ENCODE measurements at regions not wholly inside any gene's neighbourhood (a gene's known extent, or its start where the extent isn't known, plus 50 kb on each side); places are given as distances from the start of the nearest gene placed in this dataset.
A peak's percentile ranks its signal among the peaks of the same experiment; 100 is the strongest.

DNA sequence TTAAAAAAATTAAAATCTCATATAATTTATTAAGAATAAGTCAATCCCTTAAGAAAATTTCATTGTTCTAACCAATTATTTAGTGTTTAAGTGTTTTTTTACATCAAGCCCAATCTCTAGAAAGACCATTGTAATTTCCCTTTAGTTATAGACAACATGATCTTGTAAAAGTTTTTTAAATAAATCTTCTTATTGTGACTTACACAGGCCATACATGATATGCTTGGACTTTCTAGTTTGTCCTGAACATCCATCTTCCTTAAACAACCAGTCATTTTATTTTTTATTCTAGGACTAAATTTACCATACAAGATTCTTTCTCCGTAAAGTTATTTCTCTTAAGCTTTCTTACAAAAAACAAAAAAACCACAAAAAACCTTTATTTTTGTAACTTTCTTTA, 126.5 kb upstream of the MAST4 start:
- FAIRE-seq = no peak
- no peak for DNase-seq (ENCODE audit: low spot score)

DNA sequence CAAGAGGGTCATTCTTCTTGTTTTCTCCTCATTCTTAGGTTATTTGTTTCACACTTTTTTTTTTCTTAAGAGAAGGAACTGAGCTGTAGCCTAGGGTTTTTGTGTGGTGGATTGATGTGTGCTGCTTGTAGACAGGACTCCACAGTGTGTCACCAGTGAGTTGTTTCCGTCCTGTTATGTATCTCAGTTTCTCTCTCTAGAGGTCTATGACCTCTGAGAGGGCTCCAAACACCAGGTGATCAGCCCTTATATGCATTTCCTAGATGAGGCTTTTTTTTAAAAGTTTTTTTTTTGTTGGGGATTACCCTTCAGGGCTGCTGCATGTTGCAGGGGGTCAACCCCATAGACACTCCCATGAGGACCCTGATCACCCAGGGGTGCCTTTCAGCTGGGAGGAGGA, 124.2 kb upstream of the MAST4 start:
- no peak for DNase-seq (ENCODE audit: low spot score)
- FAIRE-seq = no peak

DNA sequence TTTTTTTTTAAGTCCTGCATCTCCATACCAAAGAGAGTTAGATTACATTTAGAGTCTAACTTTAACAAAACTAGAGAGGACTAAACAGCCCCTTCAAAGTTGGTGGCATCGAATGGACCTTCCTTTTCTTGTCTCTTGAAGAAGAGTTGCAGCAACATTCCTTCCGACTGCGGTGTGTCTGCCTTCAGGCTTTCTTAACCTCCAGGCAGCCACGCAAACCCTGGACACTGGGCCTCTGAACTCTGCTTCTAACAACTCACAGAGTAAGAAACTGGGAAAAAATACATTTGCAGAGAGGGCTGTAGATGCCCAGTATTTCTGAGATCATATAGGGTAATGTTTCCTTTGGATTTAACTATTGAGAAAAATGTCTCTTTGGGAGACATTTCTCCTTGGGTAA, 120.5 kb upstream of the MAST4 start:
- no peak for FAIRE-seq
- no peak for DNase-seq (ENCODE audit: low spot score)

DNA sequence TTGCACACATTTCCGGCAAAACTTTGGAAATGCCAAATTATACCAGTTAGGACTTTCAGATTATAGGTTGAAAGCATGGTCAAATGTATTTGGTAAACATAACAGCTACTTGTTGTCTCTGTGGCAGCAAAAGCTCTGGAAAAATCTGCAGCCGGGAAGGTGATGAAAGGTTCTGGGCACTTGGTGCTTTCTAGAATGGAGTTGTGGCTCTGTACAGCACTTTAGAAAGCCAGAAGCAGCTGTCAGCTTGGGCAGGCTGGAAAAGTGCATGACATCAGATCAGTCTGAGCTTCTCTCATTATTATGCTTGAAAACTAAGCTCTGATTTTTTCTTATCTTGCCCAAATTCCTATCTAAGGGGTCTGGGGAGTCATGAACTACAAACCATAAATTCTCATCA, 118.6 kb upstream of the MAST4 start:
- FAIRE-seq (no peak), DNase-seq (ENCODE audit: low spot score) (no peak)

DNA sequence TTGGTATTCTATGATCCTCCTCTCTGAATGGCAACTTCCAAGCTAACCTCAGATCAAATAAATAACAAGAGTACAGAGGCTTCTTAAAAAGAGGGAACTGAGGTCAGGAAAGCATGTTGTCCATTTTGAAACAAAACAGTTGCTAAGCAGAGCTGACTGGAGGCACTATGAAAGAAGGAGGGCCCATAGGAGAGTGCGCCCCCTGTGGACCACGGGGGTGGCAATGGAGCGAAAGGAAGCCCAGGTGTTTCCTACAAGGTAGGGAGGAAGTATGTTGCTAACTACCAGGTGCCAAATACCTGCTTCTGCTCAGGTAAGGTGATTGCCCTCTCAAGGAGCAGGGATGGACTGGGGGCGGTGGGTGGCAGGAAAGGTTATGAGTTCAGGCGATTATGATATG, 101.8 kb upstream of the MAST4 start:
- FAIRE-seq = no peak
- no peak for DNase-seq (ENCODE audit: low spot score)

DNA sequence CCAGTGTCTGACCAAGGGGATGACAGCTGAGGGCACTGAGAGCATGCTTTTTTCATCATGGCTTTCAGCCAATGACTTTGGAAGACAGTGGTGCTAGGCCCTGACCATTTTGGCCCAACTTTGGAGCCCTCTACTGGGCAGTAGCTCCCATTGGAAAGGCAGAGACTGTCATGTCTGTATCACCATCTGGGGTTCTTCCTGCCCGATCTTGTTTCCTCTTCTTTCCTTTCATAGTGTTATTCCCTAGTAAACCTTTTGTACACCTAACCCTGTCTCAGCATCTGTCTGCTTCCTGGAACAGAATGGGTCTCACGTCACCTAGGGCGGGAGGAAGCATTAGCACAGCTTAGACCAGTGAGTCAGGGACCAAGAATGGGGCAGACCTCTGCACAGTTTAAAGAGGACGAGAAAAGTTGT, 97.4 kb upstream of the MAST4 start:
- DNase-seq (ENCODE audit: low spot score) (no peak), FAIRE-seq (no peak)

DNA sequence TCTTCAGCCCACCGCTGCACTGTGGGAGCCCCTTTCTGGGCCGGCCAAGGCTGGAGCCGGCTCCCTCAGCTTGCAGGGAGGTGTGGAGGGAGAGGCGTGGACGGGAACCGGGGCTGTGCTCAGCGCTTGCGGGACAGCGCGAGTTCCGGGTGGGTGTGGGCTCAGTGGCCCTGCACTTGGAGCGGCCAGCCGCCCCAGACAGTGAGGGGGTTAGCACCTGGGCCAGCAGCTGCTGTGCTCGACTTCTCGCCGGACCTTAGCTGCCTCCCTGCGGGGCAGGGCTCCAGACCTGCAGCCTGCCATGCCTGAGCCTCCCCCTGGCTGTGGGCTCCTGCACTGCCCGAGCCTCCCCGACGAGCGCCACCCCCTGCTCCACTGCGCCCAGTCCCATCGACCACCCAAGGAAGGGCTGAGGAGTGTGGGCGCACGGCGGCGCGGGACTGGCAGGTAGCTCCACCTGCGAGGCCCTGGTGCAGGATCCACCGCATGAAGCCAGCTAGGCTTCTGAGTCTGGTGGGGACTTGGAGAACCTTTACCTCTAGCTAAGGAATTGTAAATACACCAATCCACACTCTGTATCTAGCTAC, 92.9 kb upstream of the MAST4 start:
- no peak for FAIRE-seq
- DNase-seq (ENCODE audit: low spot score) = no peak

DNA sequence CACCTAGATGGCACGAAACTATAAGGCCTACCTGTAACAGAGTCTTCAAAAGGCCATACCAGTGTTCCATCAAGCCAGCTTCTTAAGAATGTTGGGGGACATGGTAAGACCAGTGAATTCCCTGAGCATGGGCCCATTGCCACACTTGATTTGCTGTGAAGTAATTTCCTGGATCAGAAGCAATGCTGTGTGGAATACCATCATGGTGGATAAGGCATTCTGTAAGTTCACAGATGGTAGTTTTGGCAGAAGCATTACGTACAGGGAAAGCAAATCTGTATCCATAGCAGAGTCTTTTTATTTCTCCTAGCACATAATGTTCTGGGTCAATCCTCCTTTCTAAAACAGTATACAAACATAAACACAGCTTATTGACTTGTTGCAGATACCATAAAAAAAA, 89.1 kb upstream of the MAST4 start:
- FAIRE-seq = no peak

DNA sequence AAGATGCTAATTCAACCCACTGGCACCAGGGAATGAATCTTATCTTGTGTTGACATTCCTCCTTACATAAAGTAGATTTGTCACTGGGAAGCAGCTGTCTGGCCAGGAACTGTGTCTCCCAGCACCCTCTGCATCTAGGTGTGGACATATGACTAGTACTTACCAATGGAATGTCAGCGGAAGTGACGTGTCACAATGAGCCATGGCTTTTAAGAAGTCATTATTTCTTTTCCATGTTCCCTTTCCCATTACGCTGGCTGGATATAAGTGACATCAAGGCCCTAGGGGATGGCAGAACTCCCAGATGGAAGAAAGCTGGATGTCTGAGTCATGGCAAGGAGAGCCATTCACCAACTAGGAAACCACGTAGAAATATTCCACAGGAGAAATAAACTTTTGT, 84.7 kb upstream of the MAST4 start:
- DNase-seq (ENCODE audit: low spot score) = no peak
- FAIRE-seq = no peak

More for the DNA sequence above, 89.1 kb upstream of the MAST4 start:
- no peak for DNase-seq (ENCODE audit: low spot score)

DNA sequence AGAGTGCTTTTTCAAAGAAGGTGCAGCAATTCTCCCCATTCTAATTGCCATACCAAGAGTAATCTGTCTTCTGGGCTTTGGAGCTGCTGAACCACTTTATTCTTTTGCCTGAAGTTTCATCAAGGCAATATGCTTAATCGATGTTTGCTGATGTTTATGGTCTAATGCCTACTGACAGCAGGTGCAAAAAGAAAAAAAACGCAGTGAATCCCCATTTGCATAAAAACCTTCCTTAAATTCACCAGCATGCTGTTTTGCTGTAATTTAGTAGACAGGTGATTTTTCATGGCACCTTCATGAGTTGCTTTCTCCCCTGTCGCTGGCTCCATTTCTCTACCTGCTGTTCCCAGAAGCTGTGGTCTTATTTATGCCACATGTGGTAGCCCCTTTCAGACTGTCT, 83.1 kb upstream of the MAST4 start:
- FAIRE-seq = no peak

DNA sequence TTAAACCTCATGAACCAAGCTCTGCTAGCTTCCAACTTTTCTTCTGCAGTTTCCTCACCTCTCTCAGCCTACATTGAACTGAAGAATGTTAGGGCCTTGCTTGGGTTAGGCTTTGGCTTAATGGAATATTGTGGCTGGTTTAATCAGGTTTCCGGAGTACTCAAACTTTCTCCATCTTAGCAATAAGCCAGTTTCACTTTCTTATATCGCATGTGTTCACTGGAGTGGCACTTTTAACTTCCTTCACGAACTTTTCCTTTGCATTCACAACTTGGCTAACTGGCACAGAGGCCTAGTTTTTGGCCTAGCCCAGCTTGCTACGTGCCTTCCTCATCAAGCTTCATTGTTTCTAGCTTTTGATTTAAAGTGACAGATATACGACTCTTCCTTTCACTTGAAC, 81.0 kb upstream of the MAST4 start:
- no peak for DNase-seq (ENCODE audit: low spot score)
- FAIRE-seq = no peak

More for the DNA sequence above, 83.1 kb upstream of the MAST4 start:
- no peak for DNase-seq (ENCODE audit: low spot score)

DNA sequence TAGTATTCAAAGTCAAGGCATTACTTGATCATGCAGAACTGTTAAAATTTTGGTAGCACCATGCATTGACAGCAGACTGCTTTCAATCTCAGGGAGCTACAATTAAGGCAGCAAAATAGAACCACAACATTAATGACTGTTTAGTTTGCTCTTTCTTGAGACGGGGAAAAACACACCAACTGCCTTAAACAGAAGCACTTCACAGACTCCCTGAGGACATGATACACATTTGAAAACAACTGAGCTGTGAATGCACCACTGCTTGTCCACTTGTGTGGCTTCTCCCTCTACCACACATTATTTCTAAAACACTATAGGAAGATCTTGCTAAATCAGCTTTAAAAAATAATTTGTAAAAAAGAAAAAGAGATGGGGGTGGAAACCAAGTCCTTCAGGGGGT, 79.6 kb upstream of the MAST4 start:
- DNase-seq (ENCODE audit: low spot score) (no peak), FAIRE-seq (no peak)

DNA sequence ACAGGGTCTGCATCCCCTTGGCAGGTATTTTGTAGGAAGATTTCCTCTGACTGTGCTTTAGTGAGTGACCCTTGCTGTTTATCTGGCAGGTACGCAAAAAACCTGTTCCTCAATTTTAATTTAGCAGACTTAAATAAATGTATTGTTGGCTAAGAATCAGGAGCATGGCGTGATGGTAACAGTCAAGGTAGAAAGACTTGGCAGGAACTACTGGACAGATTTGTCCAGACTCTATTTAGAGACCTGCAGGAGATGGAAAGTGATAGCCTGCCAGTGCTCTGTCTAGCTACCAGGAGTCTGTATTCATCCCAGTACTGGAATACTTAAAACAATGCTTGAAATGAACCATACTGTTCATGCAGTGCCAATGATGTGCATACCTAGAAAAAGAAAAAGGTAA, 78.8 kb upstream of the MAST4 start:
- no peak for DNase-seq (ENCODE audit: low spot score)
- FAIRE-seq = no peak

DNA sequence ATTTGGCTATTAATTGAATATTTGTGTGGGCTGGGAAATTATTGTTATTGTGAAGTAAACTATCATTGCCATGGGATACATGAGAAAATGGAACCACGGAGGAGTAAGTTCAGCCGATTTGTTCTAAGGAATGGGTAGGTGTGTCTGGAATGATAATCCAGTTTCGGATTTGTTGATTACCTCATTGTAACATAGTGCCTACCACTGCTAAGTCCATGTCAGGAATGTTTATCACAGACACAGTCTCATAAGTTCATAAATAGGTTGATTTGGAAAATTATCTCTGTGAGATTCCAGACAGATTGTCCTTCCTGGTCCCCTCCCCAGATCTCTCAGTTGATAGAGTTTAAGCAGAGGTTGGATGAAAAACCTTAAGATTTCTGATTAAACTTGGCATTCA, 78.1 kb upstream of the MAST4 start:
- DNase-seq (ENCODE audit: low spot score) (no peak), FAIRE-seq (no peak)

DNA sequence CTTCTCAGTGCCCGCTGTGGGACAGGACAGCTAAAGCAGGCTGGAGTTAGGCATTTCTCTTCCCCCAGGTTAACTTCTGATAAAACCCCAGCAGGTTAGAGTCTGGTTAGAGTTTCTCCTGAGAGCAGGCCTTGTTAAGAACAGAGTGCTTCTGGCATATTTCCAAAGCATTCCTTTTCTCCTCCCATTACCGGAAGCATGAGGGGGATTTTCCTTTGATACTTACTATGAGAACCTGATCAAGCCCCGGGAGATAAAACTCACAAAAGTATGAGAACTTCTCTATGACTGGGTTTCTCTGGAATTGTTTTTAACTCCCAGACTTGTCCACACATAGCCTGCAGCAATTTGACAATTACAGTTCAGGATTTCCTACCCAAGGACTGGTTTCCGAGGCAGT, 77.4 kb upstream of the MAST4 start:
- DNase-seq (ENCODE audit: low spot score) (no peak), FAIRE-seq (no peak)

DNA sequence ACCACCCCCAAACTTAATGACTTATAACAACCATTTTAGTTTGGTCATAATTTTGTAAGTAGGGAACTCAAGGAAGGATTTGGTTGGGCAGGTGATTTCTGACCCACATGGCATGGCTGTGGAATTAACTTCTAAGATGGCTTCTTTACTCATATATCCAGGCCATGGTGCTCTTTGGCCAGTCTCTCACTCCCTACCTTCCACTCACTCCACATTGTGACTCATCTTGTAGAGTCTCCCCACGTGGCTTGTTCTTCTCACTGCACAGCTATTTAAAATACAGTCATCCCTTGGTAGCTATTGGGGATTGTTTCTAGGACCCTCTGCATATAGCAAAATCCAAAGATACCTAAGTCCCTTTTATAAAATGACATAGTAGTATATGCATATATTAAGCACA, 76.6 kb upstream of the MAST4 start:
- FAIRE-seq (no peak), DNase-seq (ENCODE audit: low spot score) (no peak)

DNA sequence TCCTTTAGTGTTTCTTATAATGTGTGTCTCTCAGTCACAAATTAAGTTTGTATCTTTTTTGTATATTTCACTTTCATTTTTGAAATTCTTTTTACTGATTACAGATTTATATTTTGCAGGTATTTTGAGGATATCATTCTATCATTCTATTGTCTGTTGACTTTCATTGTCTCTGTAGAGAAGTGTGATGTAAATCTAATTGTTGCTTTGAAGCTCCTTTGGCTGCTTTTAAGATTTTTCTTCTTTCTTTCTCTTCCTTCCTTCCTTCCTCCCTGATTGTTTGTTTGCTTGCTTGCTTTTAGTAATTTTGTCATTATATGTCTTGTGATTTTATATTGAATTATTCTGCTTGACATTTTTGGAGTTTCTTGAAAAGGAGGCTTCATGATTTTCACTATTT, 75.3 kb upstream of the MAST4 start:
- DNase-seq (ENCODE audit: low spot score) (no peak), FAIRE-seq (no peak)

DNA sequence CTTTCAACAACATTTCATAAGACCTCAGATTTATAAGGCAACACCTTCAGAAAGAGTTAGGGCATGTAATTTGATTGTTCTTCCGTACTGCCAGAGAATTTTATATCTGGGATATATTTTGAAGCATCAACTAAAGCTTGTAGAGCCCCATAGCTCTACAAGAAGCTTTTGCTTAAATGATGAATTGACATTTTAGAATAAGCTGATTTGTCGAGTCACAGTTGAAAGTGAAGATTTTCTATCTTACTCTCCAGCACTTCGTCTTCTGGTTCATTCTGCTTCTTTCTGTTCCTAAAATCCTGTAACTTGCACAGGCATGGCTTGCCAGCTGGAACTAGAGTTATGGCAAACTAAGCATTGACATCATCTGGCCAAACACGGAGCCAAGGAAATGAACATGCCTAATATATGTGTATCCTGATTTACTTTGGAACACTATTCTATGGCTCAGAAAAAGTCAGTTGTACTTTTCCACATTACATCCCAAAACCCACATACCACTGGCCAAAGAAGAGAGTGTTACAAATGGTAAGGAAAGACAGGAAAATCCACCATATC, 68.6 kb upstream of the MAST4 start:
- no peak for DNase-seq (ENCODE audit: low spot score)
- no peak for FAIRE-seq

DNA sequence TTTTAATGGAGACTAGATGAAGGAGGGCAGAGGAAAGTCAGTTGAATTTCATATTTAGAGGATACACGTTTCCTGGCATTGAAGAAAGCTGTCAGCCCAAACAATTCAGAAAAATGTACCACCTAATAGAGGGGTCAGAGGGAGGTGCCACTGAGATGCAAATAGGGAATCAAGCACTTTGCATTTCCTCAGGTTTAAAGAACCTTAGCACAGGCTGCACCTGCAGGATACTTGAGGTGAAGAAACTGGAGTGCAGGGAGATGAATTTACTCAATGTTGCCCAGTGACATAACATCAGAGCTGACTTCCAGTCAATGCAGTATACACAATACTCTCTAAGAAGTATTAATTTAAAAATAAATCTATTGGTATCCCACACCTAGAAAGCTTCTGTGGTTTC, 67.0 kb upstream of the MAST4 start:
- FAIRE-seq (no peak), DNase-seq (ENCODE audit: low spot score) (no peak)

DNA sequence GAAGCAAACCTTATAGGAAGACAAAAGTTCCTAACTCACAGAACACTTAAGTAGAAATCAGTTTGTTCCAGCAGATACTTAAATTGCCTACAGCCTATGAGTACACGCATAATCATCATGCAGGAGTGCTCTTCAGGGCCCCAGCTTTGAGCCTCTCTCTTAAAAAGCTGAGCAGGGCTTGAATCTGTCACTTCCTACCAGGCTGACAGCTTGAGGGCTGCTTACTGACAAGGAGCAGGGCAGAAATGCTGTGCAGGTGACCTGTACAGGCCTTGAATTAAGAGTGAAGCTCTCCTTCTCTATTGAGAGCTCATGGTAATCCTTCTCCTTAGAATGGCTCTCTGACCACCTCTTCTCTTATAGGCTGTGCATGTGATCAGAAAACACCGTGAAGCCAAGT, 66.5 kb upstream of the MAST4 start:
- DNase-seq (ENCODE audit: low spot score) (no peak), FAIRE-seq (no peak)

DNA sequence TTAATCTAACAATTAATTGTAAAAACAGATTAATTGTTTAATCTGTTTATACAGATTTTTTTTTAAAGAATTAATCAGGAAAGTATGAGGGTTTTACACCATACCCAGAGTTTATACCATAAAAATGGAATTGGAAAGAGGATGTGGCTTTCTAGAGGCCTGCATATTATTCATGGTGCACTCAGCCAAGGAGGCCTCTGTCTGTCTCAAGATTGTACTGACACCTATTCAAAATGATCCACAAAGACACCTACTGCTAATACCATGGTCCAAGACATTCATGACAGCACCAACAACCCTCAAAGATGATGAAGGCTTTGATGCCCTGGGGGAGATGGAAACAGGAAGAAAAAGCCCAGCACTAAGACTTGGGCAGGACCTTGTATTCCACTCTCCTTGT, 58.1 kb upstream of the MAST4 start:
- FAIRE-seq (no peak), DNase-seq (ENCODE audit: low spot score) (no peak)

DNA sequence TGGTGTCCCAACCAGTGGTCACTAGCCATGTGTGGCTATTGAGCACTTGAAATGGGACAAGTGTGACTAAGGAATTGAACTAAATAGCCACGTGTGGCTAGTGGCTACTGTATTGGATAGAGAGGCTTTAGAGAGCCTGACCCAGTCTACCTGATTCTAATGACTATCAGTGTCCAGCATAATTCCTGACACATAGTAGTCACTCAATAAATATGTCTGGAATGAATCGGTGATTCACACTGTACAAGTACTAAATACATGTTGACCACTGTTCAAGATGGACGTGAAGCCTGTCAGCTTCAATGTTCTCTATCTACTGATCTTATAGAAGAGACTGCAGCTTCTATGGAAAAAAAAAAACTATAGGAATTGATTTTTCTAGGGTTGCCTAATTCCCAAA, 57.7 kb upstream of the MAST4 start:
- no peak for FAIRE-seq
- DNase-seq (ENCODE audit: low spot score) = peak; percentile 28

DNA sequence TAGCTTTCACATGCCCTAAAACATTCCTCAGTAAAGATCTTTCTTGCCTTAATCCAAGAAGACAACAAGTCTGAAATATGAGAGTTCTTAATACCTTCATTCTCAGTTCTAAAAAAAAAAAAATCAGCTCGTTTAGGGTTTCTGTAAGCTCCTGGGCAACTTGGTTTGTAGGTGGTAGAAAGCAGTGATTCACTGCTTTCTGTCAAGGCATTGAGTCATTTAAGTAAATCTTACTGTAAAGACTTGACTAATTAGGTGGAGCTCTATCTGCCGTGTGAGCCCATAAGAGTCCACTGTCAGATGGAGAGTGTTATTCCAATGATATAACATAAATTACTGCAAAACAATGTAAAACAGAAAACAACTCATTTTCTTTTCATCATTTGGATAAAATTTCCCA, 56.1 kb upstream of the MAST4 start:
- no peak for DNase-seq (ENCODE audit: low spot score)

DNA sequence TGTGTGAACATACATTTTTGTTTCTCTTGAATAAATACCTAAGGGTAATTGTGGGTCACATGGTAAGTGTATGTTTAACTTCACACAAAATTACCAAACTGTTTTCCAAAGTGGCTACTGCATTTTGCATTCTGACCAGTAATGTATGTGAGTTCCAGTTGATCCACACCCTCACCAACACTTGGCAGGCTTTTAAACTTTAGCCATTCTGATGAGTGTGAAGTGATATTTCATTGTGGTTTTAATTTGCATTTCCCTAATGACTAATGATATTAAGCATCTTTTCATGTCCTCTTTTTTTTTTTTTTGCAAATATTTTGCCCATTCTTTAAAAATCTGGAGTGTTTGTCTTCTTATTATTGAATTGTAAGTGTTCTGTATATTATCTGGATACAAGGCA, 53.5 kb upstream of the MAST4 start:
- DNase-seq (ENCODE audit: low spot score) (no peak), FAIRE-seq (no peak)

More for the DNA sequence above, 56.1 kb upstream of the MAST4 start:
- no peak for FAIRE-seq
